ENCODE measurements at regions not wholly inside any gene's neighbourhood (a gene's known extent, or its start where the extent isn't known, plus 50 kb on each side); places are given as distances from the start of the nearest gene placed in this dataset.

GRCh38 chr7:70972693-70973092 is 159.3 kb upstream of the GALNT17 start:
- Mint-ChIP-seq H3K4me1 (no peaks in the 10 kb centered on the region), H3K4me3 (no peak overlapping the region), H3K9me3 (peaks cover 14% of the 10 kb centered on the region), H3K27ac (no peak overlapping the region), H3K36me3 (ENCODE audit: low read depth) (no peaks in the 10 kb centered on the region), H3K27me3 (no peaks in the 10 kb centered on the region)
- no peak for DNase-seq
- intact Hi-C loops (cut with micrococcal nuclease) = no loop called here

GRCh38 chr7:70975754-70976153 is 156.2 kb upstream of the GALNT17 start:
- Mint-ChIP-seq H3K27ac (no peak overlapping the region), H3K4me3 (no peak overlapping the region), H3K4me1 (no peaks in the 10 kb centered on the region), H3K36me3 (ENCODE audit: low read depth) (no peaks in the 10 kb centered on the region), H3K27me3 (no peaks in the 10 kb centered on the region), H3K9me3 (peaks cover 14% of the 10 kb centered on the region)
- no peak for DNase-seq
- intact Hi-C loops (cut with micrococcal nuclease) = no loop called here

GRCh38 chr7:70986297-70986696 is 145.6 kb upstream of the GALNT17 start:
- H3K27me3 Mint-ChIP-seq = no peaks in the 10 kb centered on the region
- no peaks in the 10 kb centered on the region for H3K9me3 Mint-ChIP-seq
- no peak overlapping the region for H3K4me3 Mint-ChIP-seq
- no peaks in the 10 kb centered on the region for H3K36me3 Mint-ChIP-seq (ENCODE audit: low read depth)
- DNase-seq = no peak
- intact Hi-C loops (cut with micrococcal nuclease) = no loop called here
- H3K4me1 Mint-ChIP-seq = peaks cover 2% of the 10 kb centered on the region
- H3K27ac Mint-ChIP-seq = no peak overlapping the region

- no peaks in the 10 kb centered on the region for H3K36me3 Mint-ChIP-seq (ENCODE audit: low read depth)
- H3K27ac Mint-ChIP-seq = no peak overlapping the region
- H3K4me3 Mint-ChIP-seq = no peak overlapping the region
- H3K9me3 Mint-ChIP-seq = peaks cover 17% of the 10 kb centered on the region
- no peaks in the 10 kb centered on the region for H3K27me3 Mint-ChIP-seq
- DNase-seq = no peak
- peaks cover 2% of the 10 kb centered on the region for H3K4me1 Mint-ChIP-seq
- intact Hi-C loops (cut with micrococcal nuclease) = no loop called here
These were observed 137.8 kb upstream of the GALNT17 start for GRCh38 chr7:70994176-70994575.

- H3K36me3 Mint-ChIP-seq (ENCODE audit: low read depth) = no peaks in the 10 kb centered on the region
- no peak overlapping the region for H3K27ac Mint-ChIP-seq
- H3K27me3 Mint-ChIP-seq = no peaks in the 10 kb centered on the region
- no peak for DNase-seq
- intact Hi-C loops (cut with micrococcal nuclease) = no loop called here
- peaks cover 16% of the 10 kb centered on the region for H3K9me3 Mint-ChIP-seq
- H3K4me3 Mint-ChIP-seq = no peak overlapping the region
- no peaks in the 10 kb centered on the region for H3K4me1 Mint-ChIP-seq
These were observed 134.7 kb upstream of the GALNT17 start for GRCh38 chr7:70997261-70997660.

- H3K4me1 Mint-ChIP-seq = no peaks in the 10 kb centered on the region
- H3K4me3 Mint-ChIP-seq = no peak overlapping the region
- H3K36me3 Mint-ChIP-seq (ENCODE audit: low read depth) = no peaks in the 10 kb centered on the region
- no peak overlapping the region for H3K27ac Mint-ChIP-seq
- no peaks in the 10 kb centered on the region for H3K9me3 Mint-ChIP-seq
- H3K27me3 Mint-ChIP-seq = no peaks in the 10 kb centered on the region
- intact Hi-C loops (cut with micrococcal nuclease) = no loop called here
- no peak for DNase-seq
These were observed 126.8 kb upstream of the GALNT17 start for GRCh38 chr7:71005109-71005508.

- peaks cover 11% of the 10 kb centered on the region for H3K9me3 Mint-ChIP-seq
- no peaks in the 10 kb centered on the region for H3K27me3 Mint-ChIP-seq
- H3K27ac Mint-ChIP-seq = no peak overlapping the region
- H3K4me3 Mint-ChIP-seq = no peak overlapping the region
- no peak for DNase-seq
- no peaks in the 10 kb centered on the region for H3K4me1 Mint-ChIP-seq
- H3K36me3 Mint-ChIP-seq (ENCODE audit: low read depth) = no peaks in the 10 kb centered on the region
- intact Hi-C loops (cut with micrococcal nuclease) = no loop called here
These were observed 122.3 kb upstream of the GALNT17 start for GRCh38 chr7:71009636-71010035.

- Mint-ChIP-seq H3K27ac (no peak overlapping the region), H3K36me3 (ENCODE audit: low read depth) (no peaks in the 10 kb centered on the region), H3K4me3 (no peak overlapping the region), H3K9me3 (peaks cover 27% of the 10 kb centered on the region), H3K27me3 (no peaks in the 10 kb centered on the region), H3K4me1 (no peaks in the 10 kb centered on the region)
- intact Hi-C loops (cut with micrococcal nuclease) = no loop called here
- no peak for DNase-seq
These were observed 116.6 kb upstream of the GALNT17 start for GRCh38 chr7:71015252-71015900.

GRCh38 chr7:71016401-71016800 is 115.5 kb upstream of the GALNT17 start:
- DNase-seq = no peak
- H3K27me3 Mint-ChIP-seq = no peaks in the 10 kb centered on the region
- no peak overlapping the region for H3K4me3 Mint-ChIP-seq
- intact Hi-C loops (cut with micrococcal nuclease) = no loop called here
- peaks cover 20% of the 10 kb centered on the region for H3K9me3 Mint-ChIP-seq
- H3K4me1 Mint-ChIP-seq = no peaks in the 10 kb centered on the region
- no peak overlapping the region for H3K27ac Mint-ChIP-seq
- H3K36me3 Mint-ChIP-seq (ENCODE audit: low read depth) = no peaks in the 10 kb centered on the region

- Mint-ChIP-seq H3K4me3 (no peak overlapping the region), H3K27ac (no peak overlapping the region), H3K4me1 (no peaks in the 10 kb centered on the region), H3K27me3 (no peaks in the 10 kb centered on the region), H3K9me3 (peaks cover 18% of the 10 kb centered on the region), H3K36me3 (ENCODE audit: low read depth) (no peaks in the 10 kb centered on the region)
- no peak for DNase-seq
- intact Hi-C loops (cut with micrococcal nuclease) = no loop called here
These were observed 114.3 kb upstream of the GALNT17 start for GRCh38 chr7:71017602-71018001.

- Mint-ChIP-seq H3K9me3 (peaks cover 26% of the 10 kb centered on the region), H3K4me3 (no peak overlapping the region), H3K4me1 (no peaks in the 10 kb centered on the region), H3K27ac (no peak overlapping the region), H3K27me3 (no peaks in the 10 kb centered on the region), H3K36me3 (ENCODE audit: low read depth) (no peaks in the 10 kb centered on the region)
- no peak for DNase-seq
- intact Hi-C loops (cut with micrococcal nuclease) = no loop called here
These were observed 112.2 kb upstream of the GALNT17 start for GRCh38 chr7:71019706-71020105.

- no peak overlapping the region for H3K4me3 Mint-ChIP-seq
- intact Hi-C loops (cut with micrococcal nuclease) = no loop called here
These were observed 110.8 kb upstream of the GALNT17 start for GRCh38 chr7:71021131-71021530.

GRCh38 chr7:71026680-71027079 is 105.3 kb upstream of the GALNT17 start:
- H3K27me3 Mint-ChIP-seq = no peaks in the 10 kb centered on the region
- intact Hi-C loops (cut with micrococcal nuclease) = no loop called here

More at GRCh38 chr7:71021131-71021530, 110.8 kb upstream of the GALNT17 start:
- Mint-ChIP-seq H3K27me3 (no peaks in the 10 kb centered on the region), H3K27ac (no peak overlapping the region), H3K9me3 (peaks cover 29% of the 10 kb centered on the region), H3K4me1 (no peaks in the 10 kb centered on the region), H3K36me3 (ENCODE audit: low read depth) (no peaks in the 10 kb centered on the region)
- DNase-seq = no peak

GRCh38 chr7:71034243-71034642 is 97.7 kb upstream of the GALNT17 start:
- intact Hi-C loops (cut with micrococcal nuclease) = no loop called here
- DNase-seq = no peak
- Mint-ChIP-seq H3K27ac (no peak overlapping the region), H3K4me3 (no peak overlapping the region), H3K36me3 (ENCODE audit: low read depth) (no peaks in the 10 kb centered on the region), H3K4me1 (no peaks in the 10 kb centered on the region), H3K27me3 (no peaks in the 10 kb centered on the region), H3K9me3 (peaks cover 23% of the 10 kb centered on the region)

More at GRCh38 chr7:71026680-71027079, 105.3 kb upstream of the GALNT17 start:
- Mint-ChIP-seq H3K27ac (no peak overlapping the region), H3K36me3 (ENCODE audit: low read depth) (no peaks in the 10 kb centered on the region), H3K9me3 (peaks cover 17% of the 10 kb centered on the region), H3K4me1 (no peaks in the 10 kb centered on the region), H3K4me3 (no peak overlapping the region)
- DNase-seq = no peak

GRCh38 chr7:71042591-71042990 is 89.4 kb upstream of the GALNT17 start:
- Mint-ChIP-seq H3K27me3 (no peaks in the 10 kb centered on the region), H3K4me1 (no peaks in the 10 kb centered on the region)
- intact Hi-C loops (cut with micrococcal nuclease) = no loop called here

More at GRCh38 chr7:71042591-71042990, 89.4 kb upstream of the GALNT17 start:
- DNase-seq = no peak
- Mint-ChIP-seq H3K9me3 (peaks cover 27% of the 10 kb centered on the region), H3K36me3 (ENCODE audit: low read depth) (no peaks in the 10 kb centered on the region), H3K4me3 (no peak overlapping the region), H3K27ac (no peak overlapping the region)
